Panc1 (cell line): ENCODE measurements at regions not wholly inside any gene's neighbourhood (a gene's known extent, or its start where the extent isn't known, plus 50 kb on each side); places are given as distances from the start of the nearest gene placed in this dataset.

Experiments
- ATAC-seq: fragments of 200-7000 bp; cut with Tn5 transposase; 2 replicates; pipeline ENCODE4 v1.9.1; 2020; ENCODE audit warnings: mild to moderate bottlenecking, moderate library complexity
- BruUV-seq: library from RNA; stranded (reverse); fragments of 400-500 nt; replicated peaks from 2 replicates; lab custom pipeline; 2021; lab: Mats Ljungman, UMichigan
- CTCF ChIA-PET: fragments of 300-600 bp; sonication (Branson Sonifier 250); formaldehyde crosslinking; loops from one replicate; lab custom pipeline; 2022; ENCODE audit warnings: antibody characterized with exemption; lab: Charles Lee
- POLR2A ChIA-PET: fragments of 300-600 bp; sonication (Branson Sonifier 250); formaldehyde crosslinking; loops from one replicate; lab custom pipeline; 2022; ENCODE audit warnings: antibody characterized with exemption; lab: Charles Lee
- DNase-seq: peaks from one replicate; pipeline ENCODE4 v3.0.0-alpha.2; 2010; ENCODE audit warnings: low read depth, low spot score
- H3K27ac ChIP-seq: 2 replicates; pipeline ENCODE4 v1.5.1; 2011; ENCODE audit warnings: mild to moderate bottlenecking, low read length, inconsistent platforms
- H3K27me3 ChIP-seq: fragments of 200-500 bp; sonication (Bioruptor generic); 2 replicates; pipeline ENCODE4 v1.6.0; 2014; ENCODE audit warnings: low read length, inconsistent platforms; ENCODE audit not compliant: control insufficient read depth, insufficient read depth
- H3K36me3 ChIP-seq: fragments of 200-500 bp; sonication (Bioruptor generic); 2 replicates; pipeline ENCODE4 v1.5.1; 2014; ENCODE audit warnings: inconsistent platforms, mild to moderate bottlenecking, low read length, moderate library complexity; ENCODE audit not compliant: control insufficient read depth, insufficient read depth
- H3K4me1 ChIP-seq: 2 replicates; pipeline ENCODE4 v1.5.1; 2011; ENCODE audit warnings: inconsistent platforms, mild to moderate bottlenecking, low read length, moderate library complexity; ENCODE audit not compliant: control insufficient read depth, insufficient read depth
- H3K4me3 ChIP-seq, 2 experiments: 2 replicates each; pipeline ENCODE4 v1.5.1; 2011 to 2012; ENCODE audit warnings: low read depth in 2 of 2, low read length in 2 of 2, mild to moderate bottlenecking in 2 of 2, inconsistent platforms in 1 of 2, moderate library complexity in 1 of 2
- H3K9me3 ChIP-seq: fragments of 200-500 bp; sonication (Bioruptor generic); 2 replicates; pipeline ENCODE4 v1.5.1; 2014; ENCODE audit warnings: low read depth, mild to moderate bottlenecking, inconsistent platforms, low read length, moderate library complexity; ENCODE audit not compliant: control insufficient read depth, insufficient read depth
- CTCF ChIP-seq: fragments of 450-650 bp; IDR thresholded peaks from 2 replicates; pipeline ENCODE4 v1.5.1; 2017; ENCODE audit warnings: mild to moderate bottlenecking
- POLR2AphosphoS5 ChIP-seq: IDR thresholded peaks from 2 replicates; pipeline ENCODE4 v1.6.1; 2012; ENCODE audit warnings: mild to moderate bottlenecking, low read depth, low read length, moderate library complexity
- REST ChIP-seq, 2 experiments: IDR thresholded peaks; 2 replicates each; pipeline ENCODE4 v1.6.1; 2011 to 2012; ENCODE audit warnings: low read depth in 2 of 2, control low read depth in 1 of 2, low read length in 1 of 2, mild to moderate bottlenecking in 1 of 2, moderate library complexity in 1 of 2; ENCODE audit not compliant: insufficient read depth in 1 of 2
- SIN3A ChIP-seq: IDR thresholded peaks from 2 replicates; pipeline ENCODE4 v1.6.1; 2012; ENCODE audit warnings: low read depth, mild to moderate bottlenecking, low read length, moderate library complexity, borderline replicate concordance; ENCODE audit not compliant: insufficient read depth
- TCF7L2 ChIP-seq: IDR thresholded peaks from 2 replicates; pipeline ENCODE4 v1.6.1; 2011; ENCODE audit warnings: mild to moderate bottlenecking, low read depth, low read length, inconsistent platforms
- in situ Hi-C: cut with HindIII; loops from 2 replicates; pipeline ENCODE4 v1.10.0; 2016; ENCODE audit warnings: low sequenced_read_pairs, low pct_unique_long_range_greater_than_20kb
- intact Hi-C: fragments of 100-400 bp; cut with micrococcal nuclease; formaldehyde crosslinking; loops from one replicate; pipeline ENCODE4 v1.10.0; 2022; ENCODE audit not compliant: unreplicated experiment

GRCh38 chr6:138614151-138614550 is 114.9 kb upstream of the NHSL1 start:
- ChIA-PET CTCF (no interaction called here), POLR2A (no interaction called here)
- Histone ChIP-seq H3K27ac (no peak overlapping the region), H3K27me3 (no peaks in the 10 kb centered on the region), H3K4me3 (no peak overlapping the region), H3K9me3 (no peaks in the 10 kb centered on the region; the same call in 1 of the 2 replicates), H3K4me1 (no peaks in the 10 kb centered on the region; the same call in 1 of the 2 replicates), H3K36me3 (no peaks in the 10 kb centered on the region)
- in situ Hi-C loops: no loop called here
- ATAC-seq (no peak), DNase-seq (no peak)
- TF ChIP-seq SIN3A: no peak
- no peak for TF ChIP-seq TCF7L2
- no peak for TF ChIP-seq POLR2AphosphoS5
- no peak for TF ChIP-seq REST (IDR thresholded peaks at IDR 0.05; ENCODE audit: insufficient read depth in 1 of 2, low read depth in 2 of 2, low read length in 1 of 2)
- no peak for TF ChIP-seq CTCF
- no TSS peak for BruUV-seq
- intact Hi-C loops: no loop called here

- ChIA-PET POLR2A (no interaction called here), CTCF (no interaction called here)
- no peak for TF ChIP-seq REST (IDR thresholded peaks at IDR 0.05; ENCODE audit: insufficient read depth in 1 of 2, low read depth in 2 of 2, low read length in 1 of 2)
- TF ChIP-seq POLR2AphosphoS5: no peak
- no peak for TF ChIP-seq SIN3A
- TF ChIP-seq CTCF: no peak
- no peak for TF ChIP-seq TCF7L2
- Histone ChIP-seq H3K9me3 (no peaks in the 10 kb centered on the region; the same call in 1 of the 2 replicates), H3K27me3 (no peaks in the 10 kb centered on the region), H3K36me3 (no peaks in the 10 kb centered on the region), H3K4me3 (no peak overlapping the region), H3K27ac (no peak overlapping the region), H3K4me1 (no peaks in the 10 kb centered on the region; the same call in 1 of the 2 replicates)
- intact Hi-C loops: no loop called here
- ATAC-seq (no peak), DNase-seq (no peak)
- BruUV-seq: no TSS peak
- in situ Hi-C loops: no loop called here
Measured at GRCh38 chr6:138618168-138618567, 118.9 kb upstream of the NHSL1 start.
